ENCODE measurements at regions not wholly inside any gene's neighbourhood (a gene's known extent, or its start where the extent isn't known, plus 50 kb on each side); places are given as distances from the start of the nearest gene placed in this dataset.

DNA sequence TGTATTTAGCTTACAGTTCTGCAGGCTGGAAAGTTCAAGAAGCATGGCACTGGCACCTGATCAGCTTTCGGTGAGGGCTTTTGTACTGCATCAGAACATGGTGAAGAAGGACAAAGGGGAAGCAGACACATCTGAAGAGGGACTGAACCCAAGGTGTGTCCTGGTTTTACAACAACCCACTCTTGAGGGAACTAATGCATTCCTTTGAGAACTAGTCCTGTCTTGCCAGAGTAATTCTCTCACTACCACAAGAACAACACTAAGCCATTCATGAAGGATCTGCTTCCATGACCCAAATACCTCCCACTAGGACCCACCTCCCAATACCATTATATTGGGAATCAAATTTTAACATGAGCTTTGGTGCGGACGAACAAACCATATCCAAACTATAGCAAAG lies 93.6 kb downstream of the RFC3 start:
- TF ChIP-seq TCF4 (CRISPR knock-in tag; IDR thresholded peaks at IDR 0.05; ENCODE audit: borderline replicate concordance) = no peak
- TF ChIP-seq RARB (CRISPR knock-in tag; IDR thresholded peaks at IDR 0.05) = no peak
- TF ChIP-seq ISL1 (CRISPR knock-in tag; IDR thresholded peaks at IDR 0.05) = no peak
- TF ChIP-seq, protein P1, sequence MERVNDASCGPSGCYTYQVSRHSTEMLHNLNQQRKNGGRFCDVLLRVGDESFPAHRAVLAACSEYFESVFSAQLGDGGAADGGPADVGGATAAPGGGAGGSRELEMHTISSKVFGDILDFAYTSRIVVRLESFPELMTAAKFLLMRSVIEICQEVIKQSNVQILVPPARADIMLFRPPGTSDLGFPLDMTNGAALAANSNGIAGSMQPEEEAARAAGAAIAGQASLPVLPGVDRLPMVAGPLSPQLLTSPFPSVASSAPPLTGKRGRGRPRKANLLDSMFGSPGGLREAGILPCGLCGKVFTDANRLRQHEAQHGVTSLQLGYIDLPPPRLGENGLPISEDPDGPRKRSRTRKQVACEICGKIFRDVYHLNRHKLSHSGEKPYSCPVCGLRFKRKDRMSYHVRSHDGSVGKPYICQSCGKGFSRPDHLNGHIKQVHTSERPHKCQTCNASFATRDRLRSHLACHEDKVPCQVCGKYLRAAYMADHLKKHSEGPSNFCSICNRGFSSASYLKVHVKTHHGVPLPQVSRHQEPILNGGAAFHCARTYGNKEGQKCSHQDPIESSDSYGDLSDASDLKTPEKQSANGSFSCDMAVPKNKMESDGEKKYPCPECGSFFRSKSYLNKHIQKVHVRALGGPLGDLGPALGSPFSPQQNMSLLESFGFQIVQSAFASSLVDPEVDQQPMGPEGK (CRISPR knock-in tag; IDR thresholded peaks at IDR 0.05; ENCODE audit: borderline replicate concordance) = no peak
- TF ChIP-seq, protein P2, sequence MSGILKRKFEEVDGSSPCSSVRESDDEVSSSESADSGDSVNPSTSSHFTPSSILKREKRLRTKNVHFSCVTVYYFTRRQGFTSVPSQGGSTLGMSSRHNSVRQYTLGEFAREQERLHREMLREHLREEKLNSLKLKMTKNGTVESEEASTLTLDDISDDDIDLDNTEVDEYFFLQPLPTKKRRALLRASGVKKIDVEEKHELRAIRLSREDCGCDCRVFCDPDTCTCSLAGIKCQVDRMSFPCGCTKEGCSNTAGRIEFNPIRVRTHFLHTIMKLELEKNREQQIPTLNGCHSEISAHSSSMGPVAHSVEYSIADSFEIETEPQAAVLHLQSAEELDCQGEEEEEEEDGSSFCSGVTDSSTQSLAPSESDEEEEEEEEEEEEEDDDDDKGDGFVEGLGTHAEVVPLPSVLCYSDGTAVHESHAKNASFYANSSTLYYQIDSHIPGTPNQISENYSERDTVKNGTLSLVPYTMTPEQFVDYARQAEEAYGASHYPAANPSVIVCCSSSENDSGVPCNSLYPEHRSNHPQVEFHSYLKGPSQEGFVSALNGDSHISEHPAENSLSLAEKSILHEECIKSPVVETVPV (CRISPR knock-in tag; IDR thresholded peaks at IDR 0.05) = no peak

Measured in SK-N-SH treated with all-trans-retinoic acid at 6 μM for 48 hours (cell line).